ENCODE measurements at regions not wholly inside any gene's neighbourhood (a gene's known extent, or its start where the extent isn't known, plus 50 kb on each side); places are given as distances from the start of the nearest gene placed in this dataset.
"Not testable (repeated sequence)": the region's sequence is repeated elsewhere in the genome, so short reads cannot be mapped to it uniquely, and the experiment has no call there.

- no peak for DNase-seq
Observed at GRCh38 chr22:48781868-48782267, 1045.8 kb downstream of the BRD1 start.

GRCh38 chr22:48781391-48781790 lies 1046.3 kb downstream of the BRD1 start:
- no peak for DNase-seq

- no peak for DNase-seq
Observed at GRCh38 chr22:48780597-48781277, 1046.9 kb downstream of the BRD1 start.

- DNase-seq: no peak
Observed at GRCh38 chr22:48779661-48780596, 1047.7 kb downstream of the BRD1 start.

GRCh38 chr22:48779211-48779643 lies 1048.4 kb downstream of the BRD1 start:
- no peak for DNase-seq

- no peak for DNase-seq
Observed at GRCh38 chr22:48778308-48779195, 1049.1 kb downstream of the BRD1 start.

- DNase-seq: no peak
Observed at GRCh38 chr22:48772286-48772907, 1055.3 kb downstream of the BRD1 start.

GRCh38 chr22:48765595-48765994 lies 1062.1 kb downstream of the BRD1 start:
- DNase-seq: no peak

- DNase-seq: no peak
Observed at GRCh38 chr22:48761546-48761945, 1066.1 kb downstream of the BRD1 start.

GRCh38 chr22:48760481-48761390 lies 1066.9 kb downstream of the BRD1 start:
- DNase-seq: no peak

- no peak for DNase-seq
Observed at GRCh38 chr22:48758881-48759875, 1068.5 kb downstream of the BRD1 start.

- DNase-seq: no peak
Observed at GRCh38 chr22:48757985-48758561, 1069.6 kb downstream of the BRD1 start.

GRCh38 chr22:48757581-48757980 lies 1070.1 kb downstream of the BRD1 start:
- no peak for DNase-seq

GRCh38 chr22:48757135-48757534 lies 1070.5 kb downstream of the BRD1 start:
- not testable (repeated sequence) for DNase-seq

GRCh38 chr22:48756146-48757111 lies 1071.2 kb downstream of the BRD1 start:
- DNase-seq: no peak

- DNase-seq: no peak
Observed at GRCh38 chr22:48755059-48755949, 1072.4 kb downstream of the BRD1 start.

GRCh38 chr22:48754611-48755058 lies 1073.0 kb downstream of the BRD1 start:
- no peak for DNase-seq

Data from GOT3 (cell line).